GM12891 (cell line): ENCODE measurements at regions not wholly inside any gene's neighbourhood (a gene's known extent, or its start where the extent isn't known, plus 50 kb on each side); places are given as distances from the start of the nearest gene placed in this dataset.

ENCODE experiments used
- PAX5 ChIP-seq: IDR thresholded peaks from 2 replicates; pipeline ENCODE4 v1.6.1; 2011; ENCODE audit warnings: low read length, moderate library complexity, mild to moderate bottlenecking; ENCODE audit not compliant: insufficient read depth, severe bottlenecking
- POLR2A ChIP-seq: IDR thresholded peaks from 2 replicates; pipeline ENCODE4 v1.6.1; 2011; ENCODE audit warnings: low read depth, low read length, control low read depth
- POLR2AphosphoS5 ChIP-seq: IDR thresholded peaks from 2 replicates; pipeline ENCODE4 v1.6.1; 2011; ENCODE audit warnings: low read depth, low read length, control low read depth
- POU2F2 ChIP-seq: IDR thresholded peaks from 2 replicates; pipeline ENCODE4 v1.6.1; 2011; ENCODE audit warnings: low read depth, mild to moderate bottlenecking, control low read depth, low read length, moderate library complexity
- TAF1 ChIP-seq: IDR thresholded peaks from 2 replicates; pipeline ENCODE4 v1.6.1; 2011; ENCODE audit warnings: low read depth, low read length, control low read depth

DNA sequence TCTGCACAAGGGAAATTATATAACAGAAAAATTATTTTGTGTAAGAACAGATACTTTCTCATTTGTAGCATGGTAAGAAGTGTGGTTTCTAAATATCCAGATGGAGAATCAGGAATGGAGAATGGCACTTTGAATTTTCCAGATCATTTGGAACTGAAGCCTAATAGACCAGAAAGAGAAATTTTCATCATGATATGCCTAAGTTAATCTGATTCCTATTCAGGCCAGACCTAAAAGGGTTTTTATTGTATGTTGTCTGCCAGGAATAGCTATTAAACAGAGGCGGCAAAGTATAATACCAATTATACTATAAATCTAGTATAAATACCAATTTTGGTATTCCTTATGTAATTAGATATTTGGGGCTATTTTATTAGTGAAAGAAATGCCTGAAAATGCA lies 382.7 kb upstream of the FAR2 start:
- no peak for TF ChIP-seq POLR2AphosphoS5
- TF ChIP-seq POLR2A, result no peak
- TF ChIP-seq PAX5, result no peak
- TF ChIP-seq TAF1, result no peak
- TF ChIP-seq POU2F2, result no peak
